ENCODE measurements at regions not wholly inside any gene's neighbourhood (a gene's known extent, or its start where the extent isn't known, plus 50 kb on each side); places are given as distances from the start of the nearest gene placed in this dataset.
A peak's percentile ranks its signal among the peaks of the same experiment; 100 is the strongest.

DNA sequence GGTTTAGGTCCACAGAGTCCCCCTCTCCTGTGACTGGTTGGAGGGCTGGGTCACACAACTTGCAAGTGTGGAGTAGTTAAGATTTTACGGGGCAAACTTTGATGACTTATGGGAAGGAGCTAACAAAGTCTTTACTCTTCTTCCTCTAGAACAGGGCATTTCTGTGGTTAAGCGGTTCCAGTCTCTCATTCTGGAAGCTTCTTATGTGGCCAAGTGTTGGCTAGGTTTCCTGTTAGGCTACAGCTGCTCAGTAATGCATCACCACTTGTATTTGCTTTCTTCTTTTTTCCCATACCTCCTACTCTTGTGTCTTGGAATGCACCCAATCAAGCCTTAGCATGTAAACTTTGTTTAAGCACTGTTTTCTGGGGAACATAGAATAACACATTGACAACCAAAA is 100.6 kb upstream of the PLAAT1 start:
- H4K91ac ChIP-seq (ENCODE audit: low read depth, low read length), result no peak overlapping the region
- H3K4me1 ChIP-seq (ENCODE audit: control insufficient read depth in 1 of 2, insufficient read depth in 2 of 2, low read length in 2 of 2), result no peaks in the 10 kb centered on the region
- no peak overlapping the region for H3K18ac ChIP-seq (ENCODE audit: low read length)
- peak overlapping the region; percentile 48 for H3K9ac ChIP-seq (ENCODE audit: low read length)
- H3K14ac ChIP-seq (ENCODE audit: low read length), result no peak overlapping the region
- no CpG with 5 or more reads among the region's 2 CpGs for WGBS (ENCODE audit: extremely low coverage, insufficient coverage, insufficient read length)
- no peak overlapping the region for H2BK120ac ChIP-seq (ENCODE audit: insufficient read depth, low read length, poor library complexity)
- H3K23ac ChIP-seq (ENCODE audit: low read length), result no peak overlapping the region
- H3K4ac ChIP-seq (ENCODE audit: low read depth, low read length), result no peak overlapping the region
- no peak for DNase-seq
- H2BK5ac ChIP-seq (ENCODE audit: low read depth, low read length, poor library complexity), result no peak overlapping the region
- no peak overlapping the region for H3K4me2 ChIP-seq (ENCODE audit: low read length)
- H3K79me1 ChIP-seq (ENCODE audit: low read length), result no peaks in the 10 kb centered on the region
- H3K27ac ChIP-seq (ENCODE audit: low read depth, low read length), result no peak overlapping the region
- H2BK12ac ChIP-seq (ENCODE audit: low read length), result no peak overlapping the region
- H4K12ac ChIP-seq (ENCODE audit: low read depth, low read length), result no peak overlapping the region
- H3K36me3 ChIP-seq (ENCODE audit: control insufficient read depth in 1 of 2, insufficient read depth in 2 of 2, low read length in 2 of 2), result no peaks in the 10 kb centered on the region
- H3K79me2 ChIP-seq (ENCODE audit: control insufficient read depth, insufficient read depth, low read length, poor library complexity), result no peaks in the 10 kb centered on the region
- no peak overlapping the region for H3K4me3 ChIP-seq (ENCODE audit: low read depth, low read length)
- H2AFZ ChIP-seq (ENCODE audit: insufficient read depth, low read length, poor library complexity), result no peak overlapping the region
- H4K8ac ChIP-seq (ENCODE audit: low read depth, low read length), result no peak overlapping the region
- no peaks in the 10 kb centered on the region for H3K27me3 ChIP-seq (ENCODE audit: insufficient read depth, low read length)
- no peak overlapping the region for H2AK5ac ChIP-seq (ENCODE audit: low read length)
- H3K9me3 ChIP-seq (ENCODE audit: insufficient read depth, low read depth, low read length), result no peaks in the 10 kb centered on the region

DNA sequence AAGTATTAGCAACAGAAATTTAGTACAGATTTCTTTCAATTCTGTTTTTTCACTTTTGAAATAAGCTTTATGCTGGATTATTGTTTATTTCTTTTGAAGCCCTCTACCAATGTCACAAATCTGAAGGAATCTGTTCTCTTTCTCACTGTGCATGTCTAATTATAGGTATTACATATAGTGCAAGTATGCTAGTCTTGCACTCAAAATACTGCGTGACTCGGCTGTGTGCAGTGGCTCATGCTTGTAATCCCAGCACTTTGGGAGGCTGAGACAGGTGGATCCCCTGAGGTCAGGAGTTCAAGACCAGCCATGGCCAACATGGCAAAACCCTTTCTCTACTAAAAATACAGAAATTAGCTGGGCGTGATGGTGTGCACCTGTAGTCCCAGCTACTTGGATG is 95.8 kb upstream of the PLAAT1 start:
- no peak overlapping the region for H4K8ac ChIP-seq (ENCODE audit: low read depth, low read length)
- no peak overlapping the region for H3K9ac ChIP-seq (ENCODE audit: low read length)
- no peak overlapping the region for H3K4me2 ChIP-seq (ENCODE audit: low read length)
- H3K23ac ChIP-seq (ENCODE audit: low read length), result no peak overlapping the region
- DNase-seq, result no peak
- no peaks in the 10 kb centered on the region for H3K27me3 ChIP-seq (ENCODE audit: insufficient read depth, low read length)
- H3K4me3 ChIP-seq (ENCODE audit: low read depth, low read length), result no peak overlapping the region
- no peaks in the 10 kb centered on the region for H3K79me2 ChIP-seq (ENCODE audit: control insufficient read depth, insufficient read depth, low read length, poor library complexity)
- no peaks in the 10 kb centered on the region for H3K36me3 ChIP-seq (ENCODE audit: control insufficient read depth in 1 of 2, insufficient read depth in 2 of 2, low read length in 2 of 2)
- no peak overlapping the region for H2BK12ac ChIP-seq (ENCODE audit: low read length)
- no peaks in the 10 kb centered on the region for H3K4me1 ChIP-seq (ENCODE audit: control insufficient read depth in 1 of 2, insufficient read depth in 2 of 2, low read length in 2 of 2)
- H4K91ac ChIP-seq (ENCODE audit: low read depth, low read length), result no peak overlapping the region
- WGBS (ENCODE audit: extremely low coverage, insufficient coverage, insufficient read length), result no CpG with 5 or more reads among the region's 3 CpGs
- H2BK120ac ChIP-seq (ENCODE audit: insufficient read depth, low read length, poor library complexity), result no peak overlapping the region
- no peaks in the 10 kb centered on the region for H3K79me1 ChIP-seq (ENCODE audit: low read length)
- H4K12ac ChIP-seq (ENCODE audit: low read depth, low read length), result no peak overlapping the region
- H3K18ac ChIP-seq (ENCODE audit: low read length), result no peak overlapping the region
- no peak overlapping the region for H2BK5ac ChIP-seq (ENCODE audit: low read depth, low read length, poor library complexity)
- no peak overlapping the region for H3K14ac ChIP-seq (ENCODE audit: low read length)
- no peak overlapping the region for H2AK5ac ChIP-seq (ENCODE audit: low read length)
- no peak overlapping the region for H3K4ac ChIP-seq (ENCODE audit: low read depth, low read length)
- no peak overlapping the region for H3K27ac ChIP-seq (ENCODE audit: low read depth, low read length)
- H2AFZ ChIP-seq (ENCODE audit: insufficient read depth, low read length, poor library complexity), result no peak overlapping the region
- no peaks in the 10 kb centered on the region for H3K9me3 ChIP-seq (ENCODE audit: insufficient read depth, low read depth, low read length)

DNA sequence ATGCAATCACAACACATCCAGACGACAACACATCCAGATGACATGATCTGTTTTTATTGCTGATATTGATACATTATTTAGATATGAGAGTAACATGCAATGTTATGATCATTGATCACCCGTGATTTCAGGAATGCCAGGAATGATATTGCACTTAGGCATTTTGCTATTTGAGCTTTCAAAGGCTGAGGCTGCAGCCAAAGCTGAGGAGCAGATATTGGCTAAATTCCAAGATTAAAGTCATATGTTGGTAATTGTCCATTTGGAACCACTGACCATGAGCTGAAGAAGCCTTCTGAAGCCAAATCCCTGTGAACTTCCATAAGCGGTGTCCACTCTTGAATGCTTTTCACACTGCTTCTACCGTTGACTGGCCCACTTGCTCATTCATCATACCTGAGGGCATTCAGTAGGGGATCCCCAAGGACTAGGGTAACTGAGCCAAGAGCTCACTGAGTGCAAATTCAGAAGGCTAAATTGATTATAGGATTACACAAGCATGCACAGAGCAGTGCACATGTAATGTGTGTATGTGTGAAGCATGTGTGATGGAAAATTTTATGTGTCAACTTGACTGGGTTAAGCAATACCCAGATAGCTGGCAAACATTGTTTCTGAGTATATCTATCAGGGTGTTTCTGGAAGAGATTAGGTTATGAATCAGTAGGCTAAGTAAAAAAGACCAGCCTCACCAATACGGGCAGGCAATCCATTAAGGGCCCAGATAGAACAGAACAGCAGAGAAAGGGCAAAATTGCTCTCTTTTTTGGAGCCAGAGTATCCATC is 92.1 kb upstream of the PLAAT1 start:
- H3K27me3 ChIP-seq (ENCODE audit: insufficient read depth, low read length), result no peaks in the 10 kb centered on the region

GRCh38 chr3:193149998-193150397 is 91.0 kb upstream of the PLAAT1 start:
- Histone ChIP-seq H2BK12ac (ENCODE audit: low read length) (no peak overlapping the region), H4K91ac (ENCODE audit: low read depth, low read length) (no peak overlapping the region), H4K12ac (ENCODE audit: low read depth, low read length) (no peak overlapping the region), H2BK5ac (ENCODE audit: low read depth, low read length, poor library complexity) (no peak overlapping the region), H3K4me1 (ENCODE audit: control insufficient read depth in 1 of 2, insufficient read depth in 2 of 2, low read length in 2 of 2) (no peaks in the 10 kb centered on the region), H3K79me2 (ENCODE audit: control insufficient read depth, insufficient read depth, low read length, poor library complexity) (no peaks in the 10 kb centered on the region), H3K9me3 (ENCODE audit: insufficient read depth, low read depth, low read length) (no peaks in the 10 kb centered on the region), H2AK5ac (ENCODE audit: low read length) (no peak overlapping the region), H3K14ac (ENCODE audit: low read length) (no peak overlapping the region), H3K36me3 (ENCODE audit: control insufficient read depth in 1 of 2, insufficient read depth in 2 of 2, low read length in 2 of 2) (no peaks in the 10 kb centered on the region), H2AFZ (ENCODE audit: insufficient read depth, low read length, poor library complexity) (no peak overlapping the region), H3K27ac (ENCODE audit: low read depth, low read length) (no peak overlapping the region), H3K9ac (ENCODE audit: low read length) (no peak overlapping the region), H3K4ac (ENCODE audit: low read depth, low read length) (no peak overlapping the region), H4K8ac (ENCODE audit: low read depth, low read length) (no peak overlapping the region), H3K79me1 (ENCODE audit: low read length) (no peaks in the 10 kb centered on the region), H2BK120ac (ENCODE audit: insufficient read depth, low read length, poor library complexity) (no peak overlapping the region), H3K4me3 (ENCODE audit: low read depth, low read length) (no peak overlapping the region), H3K27me3 (ENCODE audit: insufficient read depth, low read length) (no peaks in the 10 kb centered on the region), H3K23ac (ENCODE audit: low read length) (no peak overlapping the region), H3K4me2 (ENCODE audit: low read length) (no peak overlapping the region), H3K18ac (ENCODE audit: low read length) (no peak overlapping the region)
- no CpG with 5 or more reads among the region's 2 CpGs for WGBS (ENCODE audit: extremely low coverage, insufficient coverage, insufficient read length)
- DNase-seq, result peak in 1 of 2 donors; percentile 21

More for the DNA sequence above, 92.1 kb upstream of the PLAAT1 start:
- Histone ChIP-seq H3K27ac (ENCODE audit: low read depth, low read length) (no peak overlapping the region), H2BK5ac (ENCODE audit: low read depth, low read length, poor library complexity) (no peak overlapping the region), H3K9ac (ENCODE audit: low read length) (no peak overlapping the region), H2AK5ac (ENCODE audit: low read length) (no peak overlapping the region), H4K8ac (ENCODE audit: low read depth, low read length) (no peak overlapping the region), H2BK120ac (ENCODE audit: insufficient read depth, low read length, poor library complexity) (no peak overlapping the region), H2AFZ (ENCODE audit: insufficient read depth, low read length, poor library complexity) (no peak overlapping the region), H3K36me3 (ENCODE audit: control insufficient read depth in 1 of 2, insufficient read depth in 2 of 2, low read length in 2 of 2) (no peaks in the 10 kb centered on the region), H2BK12ac (ENCODE audit: low read length) (no peak overlapping the region), H3K79me2 (ENCODE audit: control insufficient read depth, insufficient read depth, low read length, poor library complexity) (no peaks in the 10 kb centered on the region), H3K79me1 (ENCODE audit: low read length) (no peaks in the 10 kb centered on the region), H4K12ac (ENCODE audit: low read depth, low read length) (no peak overlapping the region), H3K9me3 (ENCODE audit: insufficient read depth, low read depth, low read length) (no peaks in the 10 kb centered on the region), H3K4me3 (ENCODE audit: low read depth, low read length) (no peak overlapping the region), H3K4ac (ENCODE audit: low read depth, low read length) (no peak overlapping the region), H3K14ac (ENCODE audit: low read length) (no peak overlapping the region), H4K91ac (ENCODE audit: low read depth, low read length) (no peak overlapping the region), H3K18ac (ENCODE audit: low read length) (no peak overlapping the region), H3K23ac (ENCODE audit: low read length) (no peak overlapping the region), H3K4me2 (ENCODE audit: low read length) (no peak overlapping the region), H3K4me1 (ENCODE audit: control insufficient read depth in 1 of 2, insufficient read depth in 2 of 2, low read length in 2 of 2) (no peaks in the 10 kb centered on the region)
- peak in 1 of 2 donors; percentile 18 for DNase-seq
- no CpG with 5 or more reads among the region's 5 CpGs for WGBS (ENCODE audit: extremely low coverage, insufficient coverage, insufficient read length)

All from trophoblast cell (in vitro differentiated cells and primary cell).